NOMO-1 treated with DMSO at 0.1 percent for 48 hours (cell line): ENCODE measurements at regions not wholly inside any gene's neighbourhood (a gene's known extent, or its start where the extent isn't known, plus 50 kb on each side); places are given as distances from the start of the nearest gene placed in this dataset.

Experiments used
- DNase-seq: peaks from one replicate; lab custom pipeline; 2025; ENCODE audit not compliant: unreplicated experiment; lab: John Stamatoyannopoulos, UW

GRCh38 chr14:51780741-51781140, 79.7 kb upstream of the GNG2 start:
- no peak for DNase-seq

DNA sequence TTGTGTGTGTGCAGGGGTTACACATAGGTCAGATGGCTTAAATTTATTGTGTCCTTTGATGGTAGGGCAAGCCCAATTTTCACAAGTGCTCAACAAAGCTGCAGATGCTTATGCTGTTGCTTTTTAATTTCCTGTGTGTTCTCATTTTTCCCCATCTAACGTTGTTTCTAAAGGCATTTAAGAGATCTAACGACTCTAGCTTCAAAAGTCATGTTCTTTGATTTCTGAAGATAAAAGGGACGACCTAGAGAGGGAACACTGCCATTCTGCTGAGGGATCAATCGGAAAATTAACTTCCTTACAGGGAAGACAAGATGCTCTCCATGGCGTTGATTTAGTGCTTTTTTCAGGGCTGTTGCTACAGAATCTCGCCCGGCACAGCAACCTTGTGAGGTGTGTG, 79.0 kb upstream of the GNG2 start:
- no peak for DNase-seq

DNA sequence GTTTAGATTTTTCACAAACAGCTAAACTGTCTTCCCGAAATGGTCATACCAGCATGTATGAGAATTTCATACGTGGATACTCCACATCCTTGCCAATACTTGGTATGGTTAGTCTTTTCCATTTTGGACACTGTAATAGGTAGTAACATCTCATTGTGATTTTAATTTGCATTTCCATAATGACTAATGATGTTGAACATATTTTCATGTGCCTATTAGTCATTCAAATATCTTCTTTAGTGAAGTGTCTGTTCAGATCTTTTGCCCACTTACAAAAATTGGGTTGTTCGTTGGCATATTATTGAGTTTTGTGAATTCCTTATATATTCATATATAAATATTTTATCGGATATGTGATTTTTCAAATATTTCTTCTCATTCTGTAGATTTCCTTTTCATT, 78.0 kb upstream of the GNG2 start:
- no peak for DNase-seq

DNA sequence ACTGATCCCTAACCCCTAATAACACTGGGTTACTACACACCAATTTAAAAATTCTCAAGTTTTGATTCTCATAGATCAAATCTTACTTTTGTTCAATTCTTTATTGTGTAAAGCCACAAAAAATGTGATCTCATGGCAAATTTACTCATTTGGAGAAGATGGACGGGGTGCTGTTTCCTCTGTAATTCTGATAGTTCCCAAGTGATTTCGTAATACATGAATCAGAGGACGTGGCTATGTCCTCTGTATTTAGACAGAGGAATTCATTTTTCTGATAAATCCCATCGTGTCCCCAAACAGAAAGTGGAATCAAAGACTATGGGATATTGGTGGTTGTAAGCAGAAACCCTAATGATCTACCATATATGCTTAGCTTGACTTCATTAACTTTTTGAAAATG, 76.6 kb upstream of the GNG2 start:
- DNase-seq = peak; percentile 31

GRCh38 chr14:51784466-51784865, 75.9 kb upstream of the GNG2 start:
- DNase-seq = no peak

DNA sequence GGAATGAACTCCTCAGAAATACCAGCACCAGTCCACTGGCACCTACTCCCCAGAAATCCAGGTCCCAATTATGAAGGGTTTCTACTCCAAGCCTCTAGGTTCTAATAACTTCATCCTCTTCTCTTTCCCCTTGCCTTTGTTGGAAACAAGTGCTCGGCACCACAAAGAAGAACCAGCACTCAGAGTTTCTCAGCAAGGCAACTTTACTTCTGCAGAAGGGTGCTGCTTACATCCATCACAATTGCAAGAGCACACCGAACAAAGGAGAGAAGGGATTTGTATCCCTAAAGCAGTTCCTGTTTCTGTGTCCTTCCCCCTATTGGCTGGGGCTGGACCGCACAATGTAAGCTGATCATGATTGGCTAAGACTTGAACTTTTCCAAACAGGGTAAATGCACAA, 74.2 kb upstream of the GNG2 start:
- DNase-seq = no peak

- no peak for DNase-seq
Observed at GRCh38 chr14:51787352-51787751, 73.1 kb upstream of the GNG2 start.

GRCh38 chr14:51789114-51789513, 71.3 kb upstream of the GNG2 start:
- no peak for DNase-seq

DNA sequence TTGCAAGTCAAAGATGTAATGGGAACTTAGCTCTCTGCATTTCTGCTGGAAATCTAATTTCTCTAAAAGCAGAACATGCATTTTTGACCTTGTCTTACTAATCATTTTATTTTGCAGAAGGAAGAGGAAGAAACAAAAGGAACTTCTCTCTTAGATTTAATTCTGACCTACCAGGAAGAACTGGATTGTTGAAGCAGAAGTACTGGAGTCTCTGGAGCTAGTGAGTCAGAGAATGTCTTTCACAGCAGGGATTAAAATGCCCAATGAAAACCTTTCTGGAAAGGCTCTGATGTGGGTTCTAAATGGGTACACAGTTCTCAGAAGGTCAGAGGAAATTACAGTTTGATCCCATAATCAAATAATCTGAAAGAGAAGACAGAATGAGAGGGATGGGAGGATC, 70.8 kb upstream of the GNG2 start:
- DNase-seq = peak; percentile 65

- no peak for DNase-seq
Observed at GRCh38 chr14:51792809-51793208, 67.6 kb upstream of the GNG2 start.

DNA sequence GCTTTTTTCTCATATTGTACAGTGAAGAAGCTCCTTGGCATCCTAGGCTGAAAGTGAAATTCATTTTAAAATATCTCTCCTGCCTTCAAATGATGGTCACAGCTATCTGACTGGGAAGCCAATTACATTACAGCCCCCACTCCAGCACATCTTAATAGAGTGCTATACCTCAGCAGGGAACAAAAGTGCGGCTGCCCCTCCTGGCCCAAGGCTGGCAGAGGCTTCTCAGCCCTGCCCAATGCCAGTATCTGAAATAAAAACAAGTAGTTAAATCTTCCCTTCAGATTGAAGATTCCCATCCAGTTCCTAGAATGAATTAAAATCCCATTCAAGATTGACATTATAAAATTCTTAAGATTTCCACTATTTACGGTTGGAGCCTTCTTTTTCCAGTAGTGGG, 54.9 kb upstream of the GNG2 start:
- DNase-seq = no peak

- no peak for DNase-seq
Observed at GRCh38 chr14:51806026-51807023, 54.1 kb upstream of the GNG2 start.

DNA sequence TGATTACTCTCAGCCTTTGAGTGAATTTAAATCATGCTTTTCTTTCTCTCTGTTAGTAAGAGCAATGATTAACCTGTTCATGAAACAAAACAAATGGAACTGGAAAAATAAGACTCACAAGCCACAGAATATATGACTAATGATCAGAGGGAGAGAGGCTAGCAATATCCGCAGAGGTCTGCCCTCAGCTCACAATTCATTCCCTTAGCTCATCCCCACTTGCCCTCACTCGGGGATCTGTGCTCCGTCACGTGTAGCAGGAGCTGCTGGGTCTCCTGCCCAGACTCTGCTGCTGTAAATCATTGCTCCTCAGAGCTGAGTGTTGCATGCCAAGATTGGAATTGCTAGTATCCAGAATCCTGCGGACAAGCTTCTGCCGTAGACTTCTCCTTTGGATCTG, 53.1 kb upstream of the GNG2 start:
- no peak for DNase-seq
